ENCODE measurements at regions not wholly inside any gene's neighbourhood (a gene's known extent, or its start where the extent isn't known, plus 50 kb on each side); places are given as distances from the start of the nearest gene placed in this dataset.

DNA sequence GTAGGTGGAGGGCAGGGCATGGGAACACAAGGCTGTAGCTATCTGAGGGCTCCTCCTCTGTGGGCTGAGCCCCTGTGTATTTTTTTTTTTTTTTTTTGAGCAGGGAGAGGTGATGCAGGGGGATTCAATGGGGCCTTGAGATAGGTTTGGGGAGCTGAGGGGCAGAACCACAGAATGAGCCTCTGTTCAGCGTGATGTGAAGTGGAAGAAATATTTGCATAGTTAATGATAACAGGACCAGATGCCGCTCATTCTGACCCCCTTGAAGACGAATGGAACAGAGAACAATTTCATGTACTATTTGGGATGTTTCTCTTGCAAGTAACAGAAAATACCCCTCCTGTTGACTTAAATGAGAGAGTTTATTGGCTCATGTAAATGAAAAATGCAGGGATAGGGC, 69.7 kb upstream of the EMX2 start:
- 72% methylated on average over 3 of the region's 3 CpGs for WGBS (ENCODE audit: low lambda C conversion rate)
- Histone ChIP-seq H3K36me3 (replicated peaks in 1 of 2; ENCODE audit: control insufficient read depth in 1 of 2, insufficient read depth in 2 of 2, low read length in 2 of 2) (no peaks in the 10 kb centered on the region), H3K27ac (ENCODE audit: extremely low read length, insufficient read depth, low read length) (no peak overlapping the region), H3K27me3 (ENCODE audit: control insufficient read depth in 1 of 2, insufficient read depth in 2 of 2, low read length in 2 of 2) (no peaks in the 10 kb centered on the region), H3K79me2 (ENCODE audit: insufficient read depth, low read length) (no peaks in the 10 kb centered on the region), H2AFZ (ENCODE audit: low read length) (no peak overlapping the region), H3K9ac (ENCODE audit: insufficient read depth, low read depth, low read length) (no peak overlapping the region), H3K4me3 (replicated peaks in 1 of 3; ENCODE audit: insufficient read depth in 1 of 3, low read depth in 2 of 3, low read length in 3 of 3) (no peak overlapping the region), H3K4me1 (ENCODE audit: insufficient read depth, low read length) (no peaks in the 10 kb centered on the region), H4K20me1 (ENCODE audit: insufficient read depth, low read length) (no peaks in the 10 kb centered on the region), H3K4me2 (ENCODE audit: low read depth, low read length) (no peak overlapping the region), H3K9me3 (ENCODE audit: low read length) (no peaks in the 10 kb centered on the region)
- no TSS peak for BruUV-seq (replicated peaks)
- in situ Hi-C loops (cut with HindIII; ENCODE audit: extremely low pct_ligation_motif_present, low pct_unique_long_range_greater_than_20kb), result no loop called here
- ATAC-seq (no peak), DNase-seq (ENCODE audit: low spot score) (no peak), FAIRE-seq (no peak)
- ChIA-PET CTCF (ENCODE audit: low intra/inter-chr PET ratio, low total read pairs) (no interaction called here), POLR2A (no interaction called here)
- TF ChIP-seq, protein P1, sequence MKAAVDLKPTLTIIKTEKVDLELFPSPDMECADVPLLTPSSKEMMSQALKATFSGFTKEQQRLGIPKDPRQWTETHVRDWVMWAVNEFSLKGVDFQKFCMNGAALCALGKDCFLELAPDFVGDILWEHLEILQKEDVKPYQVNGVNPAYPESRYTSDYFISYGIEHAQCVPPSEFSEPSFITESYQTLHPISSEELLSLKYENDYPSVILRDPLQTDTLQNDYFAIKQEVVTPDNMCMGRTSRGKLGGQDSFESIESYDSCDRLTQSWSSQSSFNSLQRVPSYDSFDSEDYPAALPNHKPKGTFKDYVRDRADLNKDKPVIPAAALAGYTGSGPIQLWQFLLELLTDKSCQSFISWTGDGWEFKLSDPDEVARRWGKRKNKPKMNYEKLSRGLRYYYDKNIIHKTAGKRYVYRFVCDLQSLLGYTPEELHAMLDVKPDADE (CRISPR knock-in tag; IDR thresholded peaks at IDR 0.05), result no peak
- no peak for TF ChIP-seq ZNF703 (CRISPR knock-in tag; IDR thresholded peaks at IDR 0.05; ENCODE audit: borderline replicate concordance)
- no peak for TF ChIP-seq MIER3 (CRISPR knock-in tag; IDR thresholded peaks at IDR 0.05; ENCODE audit: borderline replicate concordance)
- no peak for TF ChIP-seq ZNF678 (CRISPR knock-in tag; IDR thresholded peaks at IDR 0.05)
- no peak for TF ChIP-seq HNRNPL (IDR thresholded peaks at IDR 0.05; ENCODE audit: low read depth, low read length)
- no peak for TF ChIP-seq REPIN1 (CRISPR knock-in tag; IDR thresholded peaks at IDR 0.05; ENCODE audit: borderline replicate concordance, low read depth)
- no peak for TF ChIP-seq ZNF225 (CRISPR knock-in tag; IDR thresholded peaks at IDR 0.05)
- intact Hi-C loops (cut with micrococcal nuclease; ENCODE audit: unreplicated experiment), result no loop called here

DNA sequence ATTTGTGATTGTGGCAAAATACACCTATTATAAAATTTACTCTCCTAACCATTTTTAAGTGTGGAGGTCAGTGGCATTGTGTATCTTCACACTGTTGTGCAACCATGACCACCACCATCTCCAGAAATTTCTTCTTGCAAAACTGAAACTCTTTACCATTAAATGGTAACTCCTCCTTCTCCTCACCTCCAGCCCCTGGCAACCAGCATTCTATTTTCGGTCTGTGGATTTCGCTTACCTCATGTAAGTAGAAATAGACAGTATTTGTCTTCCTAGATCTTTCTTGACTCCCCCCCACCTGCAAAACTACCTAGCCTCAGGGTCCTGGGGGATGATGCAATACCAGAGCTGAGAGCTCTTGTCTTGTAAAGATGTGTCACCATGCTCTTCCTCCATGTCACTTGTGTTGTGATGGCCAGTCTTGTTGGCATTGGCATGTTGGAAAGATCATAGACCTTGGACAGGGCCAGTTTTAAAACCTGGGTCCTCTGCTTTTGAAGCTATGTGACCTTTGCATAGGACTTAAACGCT, 71.1 kb upstream of the EMX2 start:
- Histone ChIP-seq H4K20me1 (ENCODE audit: insufficient read depth, low read length) (no peaks in the 10 kb centered on the region), H3K4me3 (replicated peaks in 1 of 3; ENCODE audit: insufficient read depth in 1 of 3, low read depth in 2 of 3, low read length in 3 of 3) (no peak overlapping the region), H3K4me1 (ENCODE audit: insufficient read depth, low read length) (no peaks in the 10 kb centered on the region), H3K9ac (ENCODE audit: insufficient read depth, low read depth, low read length) (no peak overlapping the region), H3K79me2 (ENCODE audit: insufficient read depth, low read length) (no peaks in the 10 kb centered on the region), H3K36me3 (replicated peaks in 1 of 2; ENCODE audit: control insufficient read depth in 1 of 2, insufficient read depth in 2 of 2, low read length in 2 of 2) (no peaks in the 10 kb centered on the region), H3K4me2 (ENCODE audit: low read depth, low read length) (no peak overlapping the region), H3K9me3 (ENCODE audit: low read length) (no peaks in the 10 kb centered on the region), H3K27ac (ENCODE audit: extremely low read length, insufficient read depth, low read length) (no peak overlapping the region), H3K27me3 (ENCODE audit: control insufficient read depth in 1 of 2, insufficient read depth in 2 of 2, low read length in 2 of 2) (no peaks in the 10 kb centered on the region), H2AFZ (ENCODE audit: low read length) (no peak overlapping the region)
- TF ChIP-seq, protein P2, sequence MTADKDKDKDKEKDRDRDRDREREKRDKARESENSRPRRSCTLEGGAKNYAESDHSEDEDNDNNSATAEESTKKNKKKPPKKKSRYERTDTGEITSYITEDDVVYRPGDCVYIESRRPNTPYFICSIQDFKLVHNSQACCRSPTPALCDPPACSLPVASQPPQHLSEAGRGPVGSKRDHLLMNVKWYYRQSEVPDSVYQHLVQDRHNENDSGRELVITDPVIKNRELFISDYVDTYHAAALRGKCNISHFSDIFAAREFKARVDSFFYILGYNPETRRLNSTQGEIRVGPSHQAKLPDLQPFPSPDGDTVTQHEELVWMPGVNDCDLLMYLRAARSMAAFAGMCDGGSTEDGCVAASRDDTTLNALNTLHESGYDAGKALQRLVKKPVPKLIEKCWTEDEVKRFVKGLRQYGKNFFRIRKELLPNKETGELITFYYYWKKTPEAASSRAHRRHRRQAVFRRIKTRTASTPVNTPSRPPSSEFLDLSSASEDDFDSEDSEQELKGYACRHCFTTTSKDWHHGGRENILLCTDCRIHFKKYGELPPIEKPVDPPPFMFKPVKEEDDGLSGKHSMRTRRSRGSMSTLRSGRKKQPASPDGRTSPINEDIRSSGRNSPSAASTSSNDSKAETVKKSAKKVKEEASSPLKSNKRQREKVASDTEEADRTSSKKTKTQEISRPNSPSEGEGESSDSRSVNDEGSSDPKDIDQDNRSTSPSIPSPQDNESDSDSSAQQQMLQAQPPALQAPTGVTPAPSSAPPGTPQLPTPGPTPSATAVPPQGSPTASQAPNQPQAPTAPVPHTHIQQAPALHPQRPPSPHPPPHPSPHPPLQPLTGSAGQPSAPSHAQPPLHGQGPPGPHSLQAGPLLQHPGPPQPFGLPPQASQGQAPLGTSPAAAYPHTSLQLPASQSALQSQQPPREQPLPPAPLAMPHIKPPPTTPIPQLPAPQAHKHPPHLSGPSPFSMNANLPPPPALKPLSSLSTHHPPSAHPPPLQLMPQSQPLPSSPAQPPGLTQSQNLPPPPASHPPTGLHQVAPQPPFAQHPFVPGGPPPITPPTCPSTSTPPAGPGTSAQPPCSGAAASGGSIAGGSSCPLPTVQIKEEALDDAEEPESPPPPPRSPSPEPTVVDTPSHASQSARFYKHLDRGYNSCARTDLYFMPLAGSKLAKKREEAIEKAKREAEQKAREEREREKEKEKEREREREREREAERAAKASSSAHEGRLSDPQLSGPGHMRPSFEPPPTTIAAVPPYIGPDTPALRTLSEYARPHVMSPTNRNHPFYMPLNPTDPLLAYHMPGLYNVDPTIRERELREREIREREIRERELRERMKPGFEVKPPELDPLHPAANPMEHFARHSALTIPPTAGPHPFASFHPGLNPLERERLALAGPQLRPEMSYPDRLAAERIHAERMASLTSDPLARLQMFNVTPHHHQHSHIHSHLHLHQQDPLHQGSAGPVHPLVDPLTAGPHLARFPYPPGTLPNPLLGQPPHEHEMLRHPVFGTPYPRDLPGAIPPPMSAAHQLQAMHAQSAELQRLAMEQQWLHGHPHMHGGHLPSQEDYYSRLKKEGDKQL (CRISPR knock-in tag; IDR thresholded peaks at IDR 0.05; ENCODE audit: low read depth), result no peak
- TF ChIP-seq ATF7 (IDR thresholded peaks at IDR 0.05) (peak; percentile 52; the same call in 1 of the 2 replicates), ATF7 (CRISPR knock-in tag; IDR thresholded peaks at IDR 0.05) (no peak), CEBPB (IDR thresholded peaks at IDR 0.05; ENCODE audit: borderline replicate concordance, low read depth, low read length) (peak; percentile 73; the same call in 1 of the 2 replicates)
- no TSS peak for BruUV-seq (replicated peaks)
- ChIA-PET CTCF (ENCODE audit: low intra/inter-chr PET ratio, low total read pairs) (no interaction called here), POLR2A (no interaction called here)
- in situ Hi-C loops (cut with HindIII; ENCODE audit: extremely low pct_ligation_motif_present, low pct_unique_long_range_greater_than_20kb) (no loop called here), intact Hi-C loops (cut with micrococcal nuclease; ENCODE audit: unreplicated experiment) (no loop called here)
- no peak for ATAC-seq
- DNase-seq (ENCODE audit: low spot score), result no peak
- no peak for FAIRE-seq
- 36% methylated on average over 3 of the region's 3 CpGs for WGBS (ENCODE audit: low lambda C conversion rate)

Measured in HepG2 (cell line).